WTC11 (cell line): ENCODE measurements at regions not wholly inside any gene's neighbourhood (a gene's known extent, or its start where the extent isn't known, plus 50 kb on each side); places are given as distances from the start of the nearest gene placed in this dataset.

ENCODE experiments used
- ATAC-seq: fragments of 200-7000 bp; cut with Tn5 transposase; 2 replicates; pipeline ENCODE4 v1.10.0; 2021; ENCODE audit warnings: mild to moderate bottlenecking, moderate library complexity
- CTCF ChIA-PET: fragments of 300-600 bp; sonication (Branson Sonifier 250); formaldehyde crosslinking; loops from one replicate; lab custom pipeline; 2021; ENCODE audit warnings: antibody characterized with exemption; lab: Charles Lee
- POLR2A ChIA-PET: fragments of 350-600 bp; sonication (Branson Sonifier 250); formaldehyde crosslinking; loops from one replicate; lab custom pipeline; 2021; ENCODE audit warnings: antibody characterized with exemption; lab: Charles Lee
- DNase-seq: peaks from one replicate; pipeline ENCODE4 v3.0.0; 2021; ENCODE audit warnings: low spot score
- H3K27ac Mint-ChIP-seq: 2 replicates; pipeline ENCODE4 v1.8.0; 2021; ENCODE audit warnings: mixed read lengths
- H3K27me3 Mint-ChIP-seq: 2 replicates; pipeline ENCODE4 v1.8.0; 2021; ENCODE audit warnings: low read depth, mild to moderate bottlenecking, moderate library complexity, mixed read lengths
- H3K36me3 Mint-ChIP-seq: 2 replicates; pipeline ENCODE4 v1.8.0; 2021; ENCODE audit warnings: mixed read lengths
- H3K4me1 Mint-ChIP-seq: 2 replicates; pipeline ENCODE4 v1.8.0; 2022; ENCODE audit warnings: mixed read lengths
- H3K4me3 Mint-ChIP-seq: 2 replicates; pipeline ENCODE4 v1.8.0; 2021; ENCODE audit warnings: mild to moderate bottlenecking, moderate library complexity, mixed read lengths
- H3K9me3 Mint-ChIP-seq: 2 replicates; pipeline ENCODE4 v1.8.0; 2021; ENCODE audit warnings: mixed read lengths
- AR ChIP-seq: fragments of 250-450 bp; sonication (Bioruptor Pico); IDR thresholded peaks from 2 replicates; pipeline ENCODE4 v1.9.0; 2021; ENCODE audit warnings: mild to moderate bottlenecking
- ATF1 ChIP-seq: sonication (generic); formaldehyde crosslinking; IDR thresholded peaks from 2 replicates; pipeline ENCODE4 v1.8.1; 2023; ENCODE audit warnings: mild to moderate bottlenecking, moderate library complexity, missing genetic modification reagents
- CREB1 ChIP-seq: sonication (generic); formaldehyde crosslinking; IDR thresholded peaks from 2 replicates; pipeline ENCODE4 v1.8.0; 2023; ENCODE audit warnings: mild to moderate bottlenecking, missing genetic modification reagents
- CTCF ChIP-seq: fragments of 200-600 bp; IDR thresholded peaks from 2 replicates; pipeline ENCODE4 v1.8.0; 2022; ENCODE audit warnings: antibody characterized with exemption
- E2F4 ChIP-seq: sonication (generic); formaldehyde crosslinking; IDR thresholded peaks from 2 replicates; pipeline ENCODE4 v1.8.1; 2022; ENCODE audit warnings: low read depth, mild to moderate bottlenecking, moderate library complexity, missing genetic modification reagents, borderline replicate concordance
- GABPB1 ChIP-seq: sonication (generic); formaldehyde crosslinking; IDR thresholded peaks from 2 replicates; pipeline ENCODE4 v1.8.1; 2023; ENCODE audit warnings: mild to moderate bottlenecking, missing genetic modification reagents
- GRHL2 ChIP-seq: fragments of 250-450 bp; sonication (Bioruptor Pico); IDR thresholded peaks from 2 replicates; pipeline ENCODE4 v1.8.0; 2022; ENCODE audit warnings: mild to moderate bottlenecking, moderate library complexity; ENCODE audit not compliant: insufficient replicate concordance, severe bottlenecking
- NR2C2 ChIP-seq: sonication (generic); formaldehyde crosslinking; IDR thresholded peaks from 2 replicates; pipeline ENCODE4 v1.8.0; 2022; ENCODE audit warnings: mild to moderate bottlenecking, missing genetic modification reagents
- NR3C1 ChIP-seq: sonication (generic); formaldehyde crosslinking; conservative IDR thresholded peaks from 2 replicates; pipeline ENCODE4 v1.8.1; 2023; ENCODE audit warnings: low read depth, mild to moderate bottlenecking, missing genetic modification reagents
- SMAD4 ChIP-seq: sonication (generic); formaldehyde crosslinking; IDR thresholded peaks from 2 replicates; pipeline ENCODE4 v1.8.0; 2022; ENCODE audit warnings: mild to moderate bottlenecking, missing genetic modification reagents
- STAT6 ChIP-seq: sonication (generic); formaldehyde crosslinking; conservative IDR thresholded peaks from 2 replicates; pipeline ENCODE4 v1.8.1; 2023; ENCODE audit warnings: mild to moderate bottlenecking, low read depth, missing genetic modification reagents, moderate library complexity
- ZNF138 ChIP-seq: sonication (generic); formaldehyde crosslinking; conservative IDR thresholded peaks from 2 replicates; pipeline ENCODE4 v1.8.1; 2022; ENCODE audit warnings: mild to moderate bottlenecking, moderate library complexity, missing genetic modification reagents
- ZNF263 ChIP-seq: sonication (generic); formaldehyde crosslinking; IDR thresholded peaks from 2 replicates; pipeline ENCODE4 v1.8.1; 2022; ENCODE audit warnings: low read depth, mild to moderate bottlenecking, moderate library complexity, missing genetic modification reagents
- ZNF671 ChIP-seq: fragments of 250-450 bp; sonication (Bioruptor Pico); IDR thresholded peaks from 2 replicates; pipeline ENCODE4 v1.8.0; 2021; ENCODE audit warnings: mild to moderate bottlenecking
- TF ChIP-seq, protein P1 (sequence below): fragments of 250-450 bp; sonication (Bioruptor Pico); IDR thresholded peaks from 2 replicates; pipeline ENCODE4 v1.9.0; 2021; ENCODE audit warnings: mild to moderate bottlenecking
- TF ChIP-seq, protein P2 (sequence below): sonication (generic); formaldehyde crosslinking; conservative IDR thresholded peaks from 2 replicates; pipeline ENCODE4 v1.8.1; 2022; ENCODE audit warnings: mild to moderate bottlenecking, missing genetic modification reagents

- Mint-ChIP-seq H3K9me3 (peaks cover 6% of the 10 kb centered on the region), H3K27ac (no peak overlapping the region), H3K36me3 (no peaks in the 10 kb centered on the region)
- POLR2A ChIA-PET = no interaction called here
- TF ChIP-seq, protein P1, sequence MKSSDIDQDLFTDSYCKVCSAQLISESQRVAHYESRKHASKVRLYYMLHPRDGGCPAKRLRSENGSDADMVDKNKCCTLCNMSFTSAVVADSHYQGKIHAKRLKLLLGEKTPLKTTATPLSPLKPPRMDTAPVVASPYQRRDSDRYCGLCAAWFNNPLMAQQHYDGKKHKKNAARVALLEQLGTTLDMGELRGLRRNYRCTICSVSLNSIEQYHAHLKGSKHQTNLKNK (CRISPR knock-in tag) = no peak
- TF ChIP-seq CREB1 (CRISPR knock-in tag) = no peak
- TF ChIP-seq GABPB1 (CRISPR knock-in tag) = no peak
- TF ChIP-seq NR2C2 (CRISPR knock-in tag) = no peak
- TF ChIP-seq CTCF = no peak
- TF ChIP-seq, all 79 proteins: peak for 0
- ATAC-seq = no peak
- Mint-ChIP-seq H3K4me1 (peaks cover 8% of the 10 kb centered on the region), H3K27me3 (no peaks in the 10 kb centered on the region), H3K4me3 (no peak overlapping the region)
- DNase-seq = no peak
- CTCF ChIA-PET = no interaction called here
These were observed 408.7 kb downstream of the PIK3C3 start for GRCh38 chr18:42363446-42364441.

DNA sequence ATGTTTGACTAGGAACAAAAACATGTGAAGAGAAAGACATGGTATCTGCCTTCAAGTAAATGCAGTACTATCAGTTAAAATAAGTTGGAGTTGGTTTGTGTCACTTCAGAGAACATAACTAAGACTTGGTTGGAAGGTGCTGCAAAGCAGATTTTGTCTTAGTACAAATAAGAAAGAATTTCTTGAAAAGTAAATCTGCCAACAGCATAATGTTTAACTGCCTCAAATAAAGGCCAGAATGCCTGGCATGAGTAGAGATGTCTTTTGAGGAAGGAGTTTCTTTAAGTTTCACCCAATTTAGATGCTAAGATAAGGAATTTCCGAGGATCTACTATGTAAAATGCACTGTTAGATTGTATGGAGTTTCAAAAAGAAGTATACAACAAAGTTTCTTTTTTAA, 409.7 kb downstream of the PIK3C3 start:
- POLR2A ChIA-PET = no interaction called here
- no peak overlapping the region for H3K27ac Mint-ChIP-seq
- CTCF ChIA-PET = no interaction called here
- peaks cover 6% of the 10 kb centered on the region for H3K9me3 Mint-ChIP-seq
- TF ChIP-seq, protein P2, sequence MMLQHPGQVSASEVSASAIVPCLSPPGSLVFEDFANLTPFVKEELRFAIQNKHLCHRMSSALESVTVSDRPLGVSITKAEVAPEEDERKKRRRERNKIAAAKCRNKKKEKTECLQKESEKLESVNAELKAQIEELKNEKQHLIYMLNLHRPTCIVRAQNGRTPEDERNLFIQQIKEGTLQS (CRISPR knock-in tag) = no peak
- TF ChIP-seq ZNF138 (no peak), E2F4 (CRISPR knock-in tag) (no peak), AR (CRISPR knock-in tag) (no peak), SMAD4 (CRISPR knock-in tag) (no peak), NR3C1 (no peak), GRHL2 (CRISPR knock-in tag) (no peak), ZNF671 (no peak)
- TF ChIP-seq, protein P1 (CRISPR knock-in tag) = no peak
- no peak for ATAC-seq
- no peak for DNase-seq
- H3K27me3 Mint-ChIP-seq = no peaks in the 10 kb centered on the region
- H3K4me1 Mint-ChIP-seq = peaks cover 15% of the 10 kb centered on the region
- no peaks in the 10 kb centered on the region for H3K36me3 Mint-ChIP-seq
- H3K4me3 Mint-ChIP-seq = no peak overlapping the region

DNA sequence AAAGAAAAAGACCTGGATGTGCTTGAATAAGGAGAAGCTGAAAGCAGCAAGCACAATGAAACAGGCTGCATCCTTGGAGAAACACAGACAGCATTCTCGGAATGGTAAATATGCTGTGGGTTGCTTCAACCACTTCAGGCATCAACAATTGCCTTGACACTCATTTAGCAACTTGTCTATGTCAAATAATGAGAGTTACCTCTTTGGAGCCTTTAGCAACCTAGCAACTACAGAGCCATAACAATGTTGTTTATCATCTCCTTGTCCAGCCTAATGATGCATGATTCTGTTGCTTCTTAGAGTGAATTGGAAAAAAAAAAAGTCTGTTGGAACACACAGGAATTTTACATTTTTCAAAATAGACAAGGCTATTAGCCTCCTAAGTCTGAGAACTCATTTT, 410.6 kb downstream of the PIK3C3 start:
- Mint-ChIP-seq H3K36me3 (no peaks in the 10 kb centered on the region), H3K27ac (no peak overlapping the region), H3K27me3 (no peaks in the 10 kb centered on the region), H3K4me3 (no peak overlapping the region), H3K4me1 (peaks cover 18% of the 10 kb centered on the region), H3K9me3 (peaks cover 6% of the 10 kb centered on the region)
- ATAC-seq = no peak
- DNase-seq = no peak
- CTCF ChIA-PET = no interaction called here
- POLR2A ChIA-PET = no interaction called here
- no peak for TF ChIP-seq STAT6
- TF ChIP-seq ZNF263 (CRISPR knock-in tag) = no peak
- TF ChIP-seq ATF1 (CRISPR knock-in tag) = no peak
